ENCODE measurements at regions not wholly inside any gene's neighbourhood (a gene's known extent, or its start where the extent isn't known, plus 50 kb on each side); places are given as distances from the start of the nearest gene placed in this dataset.

DNA sequence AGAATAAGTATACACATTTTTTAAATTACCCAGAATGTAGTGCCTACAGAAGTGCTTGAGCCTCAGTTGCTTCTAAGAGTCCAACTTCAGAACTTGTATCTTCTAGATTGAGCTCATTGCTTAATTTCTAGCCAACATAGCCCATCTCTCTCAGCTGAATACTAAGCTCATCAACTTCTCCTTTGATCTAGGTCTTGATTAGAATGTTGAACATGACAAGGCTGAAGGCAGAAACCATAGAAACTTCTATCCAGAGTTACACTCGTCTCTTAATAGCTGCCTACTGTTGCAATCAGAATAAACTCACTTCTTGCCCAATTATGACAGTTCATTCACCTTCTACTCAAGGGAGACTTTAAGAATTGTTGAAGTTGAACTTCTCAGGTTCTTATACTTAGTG lies 327.3 kb upstream of the THBS1 start:
- TF ChIP-seq POLR2AphosphoS5 (IDR thresholded peaks at IDR 0.05) = no peak
- TF ChIP-seq, protein P1, sequence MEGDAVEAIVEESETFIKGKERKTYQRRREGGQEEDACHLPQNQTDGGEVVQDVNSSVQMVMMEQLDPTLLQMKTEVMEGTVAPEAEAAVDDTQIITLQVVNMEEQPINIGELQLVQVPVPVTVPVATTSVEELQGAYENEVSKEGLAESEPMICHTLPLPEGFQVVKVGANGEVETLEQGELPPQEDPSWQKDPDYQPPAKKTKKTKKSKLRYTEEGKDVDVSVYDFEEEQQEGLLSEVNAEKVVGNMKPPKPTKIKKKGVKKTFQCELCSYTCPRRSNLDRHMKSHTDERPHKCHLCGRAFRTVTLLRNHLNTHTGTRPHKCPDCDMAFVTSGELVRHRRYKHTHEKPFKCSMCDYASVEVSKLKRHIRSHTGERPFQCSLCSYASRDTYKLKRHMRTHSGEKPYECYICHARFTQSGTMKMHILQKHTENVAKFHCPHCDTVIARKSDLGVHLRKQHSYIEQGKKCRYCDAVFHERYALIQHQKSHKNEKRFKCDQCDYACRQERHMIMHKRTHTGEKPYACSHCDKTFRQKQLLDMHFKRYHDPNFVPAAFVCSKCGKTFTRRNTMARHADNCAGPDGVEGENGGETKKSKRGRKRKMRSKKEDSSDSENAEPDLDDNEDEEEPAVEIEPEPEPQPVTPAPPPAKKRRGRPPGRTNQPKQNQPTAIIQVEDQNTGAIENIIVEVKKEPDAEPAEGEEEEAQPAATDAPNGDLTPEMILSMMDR (IDR thresholded peaks at IDR 0.05 in 8 of 11, conservative IDR thresholded peaks at IDR 0.05 in 3 of 11) = no peak

All from spleen (tissue), 7 donors.